ENCODE measurements at regions not wholly inside any gene's neighbourhood (a gene's known extent, or its start where the extent isn't known, plus 50 kb on each side); places are given as distances from the start of the nearest gene placed in this dataset.

- no peak for TF ChIP-seq EZH2 (IDR thresholded peaks at IDR 0.05; ENCODE audit: borderline replicate concordance, low read length)
- TF ChIP-seq CTCF (IDR thresholded peaks at IDR 0.05; ENCODE audit: low read length), result no peak
- Histone ChIP-seq H3K4me1 (ENCODE audit: insufficient read depth, low read length, severe bottlenecking) (no peaks in the 10 kb centered on the region), H3K27me3 (ENCODE audit: insufficient read depth, low read length) (no peaks in the 10 kb centered on the region), H3K4me2 (ENCODE audit: low read length) (no peak overlapping the region), H3K79me2 (ENCODE audit: insufficient read depth, low read length) (no peaks in the 10 kb centered on the region), H3K27ac (ENCODE audit: low read depth, low read length, poor library complexity, severe bottlenecking) (no peak overlapping the region), H2AFZ (ENCODE audit: low read length) (no peak overlapping the region), H4K20me1 (ENCODE audit: insufficient read depth, low read length) (no peaks in the 10 kb centered on the region), H3K4me3 (ENCODE audit: low read depth, low read length, poor library complexity, severe bottlenecking) (no peak overlapping the region), H3K9me2 (ENCODE audit: low read depth, low read length) (no peaks in the 10 kb centered on the region), H3K36me3 (ENCODE audit: insufficient read depth, low read length) (no peaks in the 10 kb centered on the region), H3K9me3 (ENCODE audit: low read length) (no peaks in the 10 kb centered on the region), H3K9ac (ENCODE audit: low read length) (no peak overlapping the region), H3F3A (ENCODE audit: insufficient read depth, low read length) (no peaks in the 10 kb centered on the region)
Measured at GRCh38 chr4:1469607-1470392, 63.6 kb upstream of the NKX1-1 start.

- TF ChIP-seq CTCF (IDR thresholded peaks at IDR 0.05; ENCODE audit: low read length) (no peak), EZH2 (IDR thresholded peaks at IDR 0.05; ENCODE audit: borderline replicate concordance, low read length) (no peak)
- H3F3A ChIP-seq (ENCODE audit: insufficient read depth, low read length), result no peaks in the 10 kb centered on the region
- H3K4me3 ChIP-seq (ENCODE audit: low read depth, low read length, poor library complexity, severe bottlenecking), result no peak overlapping the region
- H3K9me2 ChIP-seq (ENCODE audit: low read depth, low read length), result no peaks in the 10 kb centered on the region
- H3K27me3 ChIP-seq (ENCODE audit: insufficient read depth, low read length), result no peaks in the 10 kb centered on the region
- H3K27ac ChIP-seq (ENCODE audit: low read depth, low read length, poor library complexity, severe bottlenecking), result no peak overlapping the region
- no peaks in the 10 kb centered on the region for H4K20me1 ChIP-seq (ENCODE audit: insufficient read depth, low read length)
- H3K4me2 ChIP-seq (ENCODE audit: low read length), result no peak overlapping the region
- H3K9me3 ChIP-seq (ENCODE audit: low read length), result no peaks in the 10 kb centered on the region
- H2AFZ ChIP-seq (ENCODE audit: low read length), result no peak overlapping the region
- H3K9ac ChIP-seq (ENCODE audit: low read length), result no peak overlapping the region
- no peaks in the 10 kb centered on the region for H3K79me2 ChIP-seq (ENCODE audit: insufficient read depth, low read length)
- H3K36me3 ChIP-seq (ENCODE audit: insufficient read depth, low read length), result no peaks in the 10 kb centered on the region
- H3K4me1 ChIP-seq (ENCODE audit: insufficient read depth, low read length, severe bottlenecking), result no peaks in the 10 kb centered on the region
Measured at GRCh38 chr4:1469043-1469442, 62.8 kb upstream of the NKX1-1 start.

- Histone ChIP-seq H3K9me2 (ENCODE audit: low read depth, low read length) (no peaks in the 10 kb centered on the region), H3K4me1 (ENCODE audit: insufficient read depth, low read length, severe bottlenecking) (no peaks in the 10 kb centered on the region), H2AFZ (ENCODE audit: low read length) (no peak overlapping the region), H3K9me3 (ENCODE audit: low read length) (no peaks in the 10 kb centered on the region), H3F3A (ENCODE audit: insufficient read depth, low read length) (no peaks in the 10 kb centered on the region), H3K4me3 (ENCODE audit: low read depth, low read length, poor library complexity, severe bottlenecking) (no peak overlapping the region), H3K27me3 (ENCODE audit: insufficient read depth, low read length) (no peaks in the 10 kb centered on the region), H4K20me1 (ENCODE audit: insufficient read depth, low read length) (no peaks in the 10 kb centered on the region), H3K4me2 (ENCODE audit: low read length) (no peak overlapping the region), H3K9ac (ENCODE audit: low read length) (no peak overlapping the region), H3K36me3 (ENCODE audit: insufficient read depth, low read length) (no peaks in the 10 kb centered on the region), H3K79me2 (ENCODE audit: insufficient read depth, low read length) (no peaks in the 10 kb centered on the region), H3K27ac (ENCODE audit: low read depth, low read length, poor library complexity, severe bottlenecking) (no peak overlapping the region)
- TF ChIP-seq EZH2 (IDR thresholded peaks at IDR 0.05; ENCODE audit: borderline replicate concordance, low read length) (no peak), CTCF (IDR thresholded peaks at IDR 0.05; ENCODE audit: low read length) (no peak)
Measured at GRCh38 chr4:1467581-1468458, 61.6 kb upstream of the NKX1-1 start.
